ENCODE measurements at regions not wholly inside any gene's neighbourhood (a gene's known extent, or its start where the extent isn't known, plus 50 kb on each side); places are given as distances from the start of the nearest gene placed in this dataset.

DNA sequence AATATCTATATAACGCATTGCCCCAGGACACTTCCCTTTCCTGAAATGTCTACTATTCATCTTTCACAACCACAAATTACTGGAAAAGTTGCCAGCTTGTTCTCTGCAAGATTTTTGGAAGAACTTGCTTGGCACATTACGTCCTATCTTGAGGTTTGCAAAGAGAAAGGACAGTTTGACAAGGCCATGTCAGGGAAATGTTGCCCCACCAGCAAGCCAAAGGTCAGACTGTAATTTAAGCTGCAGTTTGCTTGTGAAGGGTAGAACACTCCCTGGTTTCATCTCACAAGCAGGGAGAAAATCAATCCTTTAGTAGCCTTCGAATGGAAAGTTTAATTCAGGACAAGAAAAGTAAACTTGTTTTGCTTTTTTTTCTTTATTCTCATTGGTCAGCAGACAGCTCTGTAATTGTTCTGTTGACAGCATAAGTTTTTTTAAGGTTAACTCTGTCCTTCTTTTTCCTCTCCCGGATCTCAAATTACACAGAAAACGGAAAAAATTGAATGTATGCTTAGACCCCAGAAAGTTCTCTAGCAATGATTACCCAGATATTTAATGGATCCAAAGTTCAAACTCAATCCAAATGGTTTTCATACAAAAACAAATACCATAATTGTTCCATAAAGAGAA is 541.8 kb upstream of the NRSN1 start (continued):
- TF ChIP-seq, protein P1, sequence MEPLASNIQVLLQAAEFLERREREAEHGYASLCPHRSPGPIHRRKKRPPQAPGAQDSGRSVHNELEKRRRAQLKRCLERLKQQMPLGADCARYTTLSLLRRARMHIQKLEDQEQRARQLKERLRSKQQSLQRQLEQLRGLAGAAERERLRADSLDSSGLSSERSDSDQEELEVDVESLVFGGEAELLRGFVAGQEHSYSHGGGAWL (CRISPR knock-in tag; IDR thresholded peaks at IDR 0.05): no peak
- TF ChIP-seq ZNF746 (CRISPR knock-in tag; IDR thresholded peaks at IDR 0.05): no peak
- TF ChIP-seq KDM1A (CRISPR knock-in tag; IDR thresholded peaks at IDR 0.05): no peak
- TF ChIP-seq FOXK1 (CRISPR knock-in tag; IDR thresholded peaks at IDR 0.05; ENCODE audit: borderline replicate concordance, low read depth): 0 out of 2 replicates have a peak, but pooled peaks have one; percentile 12
- TF ChIP-seq, protein P2, sequence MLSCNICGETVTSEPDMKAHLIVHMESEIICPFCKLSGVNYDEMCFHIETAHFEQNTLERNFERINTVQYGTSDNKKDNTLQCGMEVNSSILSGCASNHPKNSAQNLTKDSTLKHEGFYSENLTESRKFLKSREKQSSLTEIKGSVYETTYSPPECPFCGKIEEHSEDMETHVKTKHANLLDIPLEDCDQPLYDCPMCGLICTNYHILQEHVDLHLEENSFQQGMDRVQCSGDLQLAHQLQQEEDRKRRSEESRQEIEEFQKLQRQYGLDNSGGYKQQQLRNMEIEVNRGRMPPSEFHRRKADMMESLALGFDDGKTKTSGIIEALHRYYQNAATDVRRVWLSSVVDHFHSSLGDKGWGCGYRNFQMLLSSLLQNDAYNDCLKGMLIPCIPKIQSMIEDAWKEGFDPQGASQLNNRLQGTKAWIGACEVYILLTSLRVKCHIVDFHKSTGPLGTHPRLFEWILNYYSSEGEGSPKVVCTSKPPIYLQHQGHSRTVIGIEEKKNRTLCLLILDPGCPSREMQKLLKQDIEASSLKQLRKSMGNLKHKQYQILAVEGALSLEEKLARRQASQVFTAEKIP (CRISPR knock-in tag; IDR thresholded peaks at IDR 0.05; ENCODE audit: borderline replicate concordance): no peak
- TF ChIP-seq HNF4G (IDR thresholded peaks at IDR 0.05; ENCODE audit: borderline replicate concordance, low read depth, low read length): peak; percentile 68
- TF ChIP-seq HNF4G (CRISPR knock-in tag; IDR thresholded peaks at IDR 0.05; ENCODE audit: borderline replicate concordance, low read depth): no peak
- TF ChIP-seq HOXD1 (CRISPR knock-in tag; IDR thresholded peaks at IDR 0.05): no peak
- TF ChIP-seq ZNF790 (CRISPR knock-in tag; IDR thresholded peaks at IDR 0.05; ENCODE audit: borderline replicate concordance): no peak
- no peak for TF ChIP-seq ZNF598 (CRISPR knock-in tag; IDR thresholded peaks at IDR 0.05; ENCODE audit: borderline replicate concordance)
- TF ChIP-seq ZBTB3 (CRISPR knock-in tag; IDR thresholded peaks at IDR 0.05; ENCODE audit: borderline replicate concordance, low read depth): no peak
- TF ChIP-seq ZNF121 (CRISPR knock-in tag; IDR thresholded peaks at IDR 0.05): no peak
- TF ChIP-seq MIXL1 (CRISPR knock-in tag; IDR thresholded peaks at IDR 0.05): peak; percentile 59
- no peak for TF ChIP-seq MAFK (conservative IDR thresholded peaks at IDR 0.05 in 1 of 2, IDR thresholded peaks at IDR 0.05 in 1 of 2; ENCODE audit: low read length in 2 of 2)
- TF ChIP-seq ZNF331 (CRISPR knock-in tag; IDR thresholded peaks at IDR 0.05): 0 out of 2 replicates have a peak, but pooled peaks have one; percentile 49
- peak; percentile 32 to 43; a peak in 1 of 4 replicates for TF ChIP-seq NR2F1 (CRISPR knock-in tag; IDR thresholded peaks at IDR 0.05)
- TF ChIP-seq SP140L (CRISPR knock-in tag; IDR thresholded peaks at IDR 0.05; ENCODE audit: borderline replicate concordance): 0 out of 2 replicates have a peak, but pooled peaks have one; percentile 26
- 0 out of 2 replicates have a peak, but pooled peaks have one; percentile 29 for TF ChIP-seq TOE1 (CRISPR knock-in tag; IDR thresholded peaks at IDR 0.05)
- TF ChIP-seq, protein P3, sequence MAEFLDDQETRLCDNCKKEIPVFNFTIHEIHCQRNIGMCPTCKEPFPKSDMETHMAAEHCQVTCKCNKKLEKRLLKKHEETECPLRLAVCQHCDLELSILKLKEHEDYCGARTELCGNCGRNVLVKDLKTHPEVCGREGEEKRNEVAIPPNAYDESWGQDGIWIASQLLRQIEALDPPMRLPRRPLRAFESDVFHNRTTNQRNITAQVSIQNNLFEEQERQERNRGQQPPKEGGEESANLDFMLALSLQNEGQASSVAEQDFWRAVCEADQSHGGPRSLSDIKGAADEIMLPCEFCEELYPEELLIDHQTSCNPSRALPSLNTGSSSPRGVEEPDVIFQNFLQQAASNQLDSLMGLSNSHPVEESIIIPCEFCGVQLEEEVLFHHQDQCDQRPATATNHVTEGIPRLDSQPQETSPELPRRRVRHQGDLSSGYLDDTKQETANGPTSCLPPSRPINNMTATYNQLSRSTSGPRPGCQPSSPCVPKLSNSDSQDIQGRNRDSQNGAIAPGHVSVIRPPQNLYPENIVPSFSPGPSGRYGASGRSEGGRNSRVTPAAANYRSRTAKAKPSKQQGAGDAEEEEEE (CRISPR knock-in tag; IDR thresholded peaks at IDR 0.05; ENCODE audit: borderline replicate concordance): no peak
- TF ChIP-seq, protein P4, sequence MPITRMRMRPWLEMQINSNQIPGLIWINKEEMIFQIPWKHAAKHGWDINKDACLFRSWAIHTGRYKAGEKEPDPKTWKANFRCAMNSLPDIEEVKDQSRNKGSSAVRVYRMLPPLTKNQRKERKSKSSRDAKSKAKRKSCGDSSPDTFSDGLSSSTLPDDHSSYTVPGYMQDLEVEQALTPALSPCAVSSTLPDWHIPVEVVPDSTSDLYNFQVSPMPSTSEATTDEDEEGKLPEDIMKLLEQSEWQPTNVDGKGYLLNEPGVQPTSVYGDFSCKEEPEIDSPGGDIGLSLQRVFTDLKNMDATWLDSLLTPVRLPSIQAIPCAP (CRISPR knock-in tag; IDR thresholded peaks at IDR 0.05; ENCODE audit: low read depth): no peak
- TF ChIP-seq ZNF558 (CRISPR knock-in tag; IDR thresholded peaks at IDR 0.05; ENCODE audit: borderline replicate concordance): no peak
- 0 out of 2 replicates have a peak, but pooled peaks have one; percentile 16 for TF ChIP-seq ZNF644 (CRISPR knock-in tag; IDR thresholded peaks at IDR 0.05; ENCODE audit: low read depth)
- TF ChIP-seq, protein P5, sequence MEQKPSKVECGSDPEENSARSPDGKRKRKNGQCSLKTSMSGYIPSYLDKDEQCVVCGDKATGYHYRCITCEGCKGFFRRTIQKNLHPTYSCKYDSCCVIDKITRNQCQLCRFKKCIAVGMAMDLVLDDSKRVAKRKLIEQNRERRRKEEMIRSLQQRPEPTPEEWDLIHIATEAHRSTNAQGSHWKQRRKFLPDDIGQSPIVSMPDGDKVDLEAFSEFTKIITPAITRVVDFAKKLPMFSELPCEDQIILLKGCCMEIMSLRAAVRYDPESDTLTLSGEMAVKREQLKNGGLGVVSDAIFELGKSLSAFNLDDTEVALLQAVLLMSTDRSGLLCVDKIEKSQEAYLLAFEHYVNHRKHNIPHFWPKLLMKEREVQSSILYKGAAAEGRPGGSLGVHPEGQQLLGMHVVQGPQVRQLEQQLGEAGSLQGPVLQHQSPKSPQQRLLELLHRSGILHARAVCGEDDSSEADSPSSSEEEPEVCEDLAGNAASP (CRISPR knock-in tag; IDR thresholded peaks at IDR 0.05; ENCODE audit: borderline replicate concordance): peak; percentile 90; the same call in 1 of the 2 replicates
- TF ChIP-seq, protein P6, sequence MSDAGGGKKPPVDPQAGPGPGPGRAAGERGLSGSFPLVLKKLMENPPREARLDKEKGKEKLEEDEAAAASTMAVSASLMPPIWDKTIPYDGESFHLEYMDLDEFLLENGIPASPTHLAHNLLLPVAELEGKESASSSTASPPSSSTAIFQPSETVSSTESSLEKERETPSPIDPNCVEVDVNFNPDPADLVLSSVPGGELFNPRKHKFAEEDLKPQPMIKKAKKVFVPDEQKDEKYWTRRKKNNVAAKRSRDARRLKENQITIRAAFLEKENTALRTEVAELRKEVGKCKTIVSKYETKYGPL (CRISPR knock-in tag; IDR thresholded peaks at IDR 0.05): no peak

Data from HepG2 (cell line).